WTC11 (cell line): ENCODE measurements at regions not wholly inside any gene's neighbourhood (a gene's known extent, or its start where the extent isn't known, plus 50 kb on each side); places are given as distances from the start of the nearest gene placed in this dataset.

Experiments used
- ATAC-seq: fragments of 200-7000 bp; cut with Tn5 transposase; 2 replicates; pipeline ENCODE4 v1.10.0; 2021; ENCODE audit warnings: mild to moderate bottlenecking, moderate library complexity
- CTCF ChIA-PET: fragments of 300-600 bp; sonication (Branson Sonifier 250); formaldehyde crosslinking; loops from one replicate; lab custom pipeline; 2021; ENCODE audit warnings: antibody characterized with exemption; lab: Charles Lee
- POLR2A ChIA-PET: fragments of 350-600 bp; sonication (Branson Sonifier 250); formaldehyde crosslinking; loops from one replicate; lab custom pipeline; 2021; ENCODE audit warnings: antibody characterized with exemption; lab: Charles Lee
- DNase-seq: peaks from one replicate; pipeline ENCODE4 v3.0.0; 2021; ENCODE audit warnings: low spot score
- H3K27ac Mint-ChIP-seq: 2 replicates; pipeline ENCODE4 v1.8.0; 2021; ENCODE audit warnings: mixed read lengths
- H3K27me3 Mint-ChIP-seq: 2 replicates; pipeline ENCODE4 v1.8.0; 2021; ENCODE audit warnings: low read depth, mild to moderate bottlenecking, moderate library complexity, mixed read lengths
- H3K36me3 Mint-ChIP-seq: 2 replicates; pipeline ENCODE4 v1.8.0; 2021; ENCODE audit warnings: mixed read lengths
- H3K4me1 Mint-ChIP-seq: 2 replicates; pipeline ENCODE4 v1.8.0; 2022; ENCODE audit warnings: mixed read lengths
- H3K4me3 Mint-ChIP-seq: 2 replicates; pipeline ENCODE4 v1.8.0; 2021; ENCODE audit warnings: mild to moderate bottlenecking, moderate library complexity, mixed read lengths
- H3K9me3 Mint-ChIP-seq: 2 replicates; pipeline ENCODE4 v1.8.0; 2021; ENCODE audit warnings: mixed read lengths
- ATF1 ChIP-seq: sonication (generic); formaldehyde crosslinking; IDR thresholded peaks from 2 replicates; pipeline ENCODE4 v1.8.1; 2023; ENCODE audit warnings: mild to moderate bottlenecking, moderate library complexity, missing genetic modification reagents
- CBFB ChIP-seq: sonication (generic); formaldehyde crosslinking; IDR thresholded peaks from 2 replicates; pipeline ENCODE4 v1.8.1; 2022; ENCODE audit warnings: mild to moderate bottlenecking, low read depth, missing genetic modification reagents
- EMX1 ChIP-seq: fragments of 250-450 bp; sonication (Bioruptor Pico); IDR thresholded peaks from 2 replicates; pipeline ENCODE4 v1.8.0; 2021; ENCODE audit warnings: mild to moderate bottlenecking
- ESRRA ChIP-seq: sonication (generic); formaldehyde crosslinking; IDR thresholded peaks from 2 replicates; pipeline ENCODE4 v1.8.1; 2022; ENCODE audit warnings: mild to moderate bottlenecking, missing genetic modification reagents, borderline replicate concordance
- ETV6 ChIP-seq: sonication (generic); formaldehyde crosslinking; IDR thresholded peaks from 2 replicates; pipeline ENCODE4 v1.8.1; 2022; ENCODE audit warnings: mild to moderate bottlenecking, missing genetic modification reagents
- FOXP1 ChIP-seq: sonication (generic); formaldehyde crosslinking; IDR thresholded peaks from 2 replicates; pipeline ENCODE4 v1.8.0; 2022; ENCODE audit warnings: missing genetic modification reagents, mild to moderate bottlenecking, moderate library complexity, borderline replicate concordance
- IRF2 ChIP-seq: sonication (generic); formaldehyde crosslinking; IDR thresholded peaks from 2 replicates; pipeline ENCODE4 v1.8.0; 2022; ENCODE audit warnings: low read depth, missing genetic modification reagents, borderline replicate concordance
- KAT7 ChIP-seq: sonication (generic); formaldehyde crosslinking; IDR thresholded peaks from 2 replicates; pipeline ENCODE4 v1.8.1; 2023; ENCODE audit warnings: missing genetic modification reagents, mild to moderate bottlenecking, borderline replicate concordance
- MLX ChIP-seq: sonication (generic); formaldehyde crosslinking; IDR thresholded peaks from 2 replicates; pipeline ENCODE4 v1.8.1; 2023; ENCODE audit warnings: mild to moderate bottlenecking, missing genetic modification reagents, moderate library complexity
- NR1H2 ChIP-seq: sonication (generic); formaldehyde crosslinking; IDR thresholded peaks from 2 replicates; pipeline ENCODE4 v1.9.0; 2021; ENCODE audit warnings: mild to moderate bottlenecking, moderate library complexity, missing genetic modification reagents
- OVOL2 ChIP-seq: fragments of 250-450 bp; sonication (Bioruptor Pico); IDR thresholded peaks from 2 replicates; pipeline ENCODE4 v1.9.0; 2021; ENCODE audit warnings: mild to moderate bottlenecking, borderline replicate concordance
- PRDM15 ChIP-seq: sonication (generic); formaldehyde crosslinking; IDR thresholded peaks from 2 replicates; pipeline ENCODE4 v1.8.0; 2022; ENCODE audit warnings: missing genetic modification reagents
- PRRX2 ChIP-seq: fragments of 250-450 bp; sonication (Bioruptor Pico); IDR thresholded peaks from 2 replicates; pipeline ENCODE4 v1.8.0; 2021; ENCODE audit warnings: mild to moderate bottlenecking
- ZNF121 ChIP-seq: sonication (generic); formaldehyde crosslinking; IDR thresholded peaks from 2 replicates; pipeline ENCODE4 v1.8.0; 2023; ENCODE audit warnings: missing genetic modification reagents
- ZNF317 ChIP-seq: sonication (generic); formaldehyde crosslinking; IDR thresholded peaks from 2 replicates; pipeline ENCODE4 v1.8.1; 2023; ENCODE audit warnings: low read depth, mild to moderate bottlenecking, moderate library complexity, missing genetic modification reagents, borderline replicate concordance
- ZNF396 ChIP-seq: fragments of 250-450 bp; sonication (Bioruptor Pico); IDR thresholded peaks from 2 replicates; pipeline ENCODE4 v1.8.0; 2021; ENCODE audit warnings: mild to moderate bottlenecking, moderate library complexity, borderline replicate concordance
- ZNF532 ChIP-seq: fragments of 250-450 bp; sonication (Bioruptor Pico); IDR thresholded peaks from 2 replicates; pipeline ENCODE4 v1.9.0; 2021; ENCODE audit warnings: mild to moderate bottlenecking, borderline replicate concordance
- ZNF671 ChIP-seq: fragments of 250-450 bp; sonication (Bioruptor Pico); IDR thresholded peaks from 2 replicates; pipeline ENCODE4 v1.8.0; 2021; ENCODE audit warnings: mild to moderate bottlenecking
- TF ChIP-seq, protein P1 (sequence below): fragments of 250-450 bp; sonication (Bioruptor Pico); IDR thresholded peaks from 2 replicates; pipeline ENCODE4 v1.9.0; 2021; ENCODE audit warnings: mild to moderate bottlenecking
- TF ChIP-seq, protein P2 (sequence below): sonication (generic); formaldehyde crosslinking; conservative IDR thresholded peaks from 2 replicates; pipeline ENCODE4 v1.8.1; 2022; ENCODE audit warnings: mild to moderate bottlenecking, missing genetic modification reagents
- TF ChIP-seq, protein P3 (sequence below): fragments of 250-450 bp; sonication (Bioruptor Pico); conservative IDR thresholded peaks from 2 replicates; pipeline ENCODE4 v1.9.0; 2021; ENCODE audit warnings: mild to moderate bottlenecking

- H3K4me1 Mint-ChIP-seq = no peaks in the 10 kb centered on the region
- ChIA-PET CTCF (no interaction called here), POLR2A (no interaction called here)
- H3K4me3 Mint-ChIP-seq = no peak overlapping the region
- H3K36me3 Mint-ChIP-seq = no peaks in the 10 kb centered on the region
- TF ChIP-seq ZNF121 (CRISPR knock-in tag) (no peak), ETV6 (CRISPR knock-in tag) (no peak), ZNF317 (no peak)
- H3K27ac Mint-ChIP-seq = no peak overlapping the region
- no peak for DNase-seq
- H3K9me3 Mint-ChIP-seq = no peaks in the 10 kb centered on the region
- no peak for ATAC-seq
- H3K27me3 Mint-ChIP-seq = no peaks in the 10 kb centered on the region
Observed at GRCh38 chr12:77575376-77575919, 255.2 kb upstream of the NAV3 start.

DNA sequence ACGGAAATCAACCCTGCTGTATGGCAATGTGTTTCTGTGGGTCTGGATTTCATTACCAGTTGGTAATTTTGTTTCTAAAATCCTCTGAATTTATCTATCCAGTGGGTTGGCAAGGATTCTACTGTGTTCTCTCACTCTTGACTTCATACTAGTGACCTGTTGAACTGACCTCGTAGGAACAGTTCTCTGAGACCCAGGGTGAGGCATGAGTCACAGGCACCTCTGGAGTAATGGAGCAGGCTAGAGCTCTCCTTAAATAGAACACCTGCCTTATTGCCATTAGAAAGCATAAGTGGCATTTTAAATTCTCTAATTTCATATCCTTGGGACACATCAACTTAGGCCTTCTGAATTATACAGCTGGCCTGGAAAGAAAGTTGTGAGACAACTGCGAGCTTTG lies 258.3 kb upstream of the NAV3 start:
- Mint-ChIP-seq H3K36me3 (no peaks in the 10 kb centered on the region), H3K27ac (no peak overlapping the region), H3K4me3 (no peak overlapping the region), H3K9me3 (no peaks in the 10 kb centered on the region), H3K4me1 (no peaks in the 10 kb centered on the region), H3K27me3 (no peaks in the 10 kb centered on the region)
- no peak for ATAC-seq
- POLR2A ChIA-PET = no interaction called here
- CTCF ChIA-PET = no interaction called here
- no peak for TF ChIP-seq ATF1 (CRISPR knock-in tag)
- TF ChIP-seq, protein P1, sequence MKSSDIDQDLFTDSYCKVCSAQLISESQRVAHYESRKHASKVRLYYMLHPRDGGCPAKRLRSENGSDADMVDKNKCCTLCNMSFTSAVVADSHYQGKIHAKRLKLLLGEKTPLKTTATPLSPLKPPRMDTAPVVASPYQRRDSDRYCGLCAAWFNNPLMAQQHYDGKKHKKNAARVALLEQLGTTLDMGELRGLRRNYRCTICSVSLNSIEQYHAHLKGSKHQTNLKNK (CRISPR knock-in tag) = no peak
- no peak for TF ChIP-seq NR1H2 (CRISPR knock-in tag)
- no peak for TF ChIP-seq ESRRA (CRISPR knock-in tag)
- TF ChIP-seq MLX = no peak
- TF ChIP-seq IRF2 (CRISPR knock-in tag) = no peak
- TF ChIP-seq, protein P2, sequence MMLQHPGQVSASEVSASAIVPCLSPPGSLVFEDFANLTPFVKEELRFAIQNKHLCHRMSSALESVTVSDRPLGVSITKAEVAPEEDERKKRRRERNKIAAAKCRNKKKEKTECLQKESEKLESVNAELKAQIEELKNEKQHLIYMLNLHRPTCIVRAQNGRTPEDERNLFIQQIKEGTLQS (CRISPR knock-in tag) = no peak
- no peak for TF ChIP-seq ZNF671 (CRISPR knock-in tag)
- no peak for TF ChIP-seq OVOL2 (CRISPR knock-in tag)
- no peak for DNase-seq

DNA sequence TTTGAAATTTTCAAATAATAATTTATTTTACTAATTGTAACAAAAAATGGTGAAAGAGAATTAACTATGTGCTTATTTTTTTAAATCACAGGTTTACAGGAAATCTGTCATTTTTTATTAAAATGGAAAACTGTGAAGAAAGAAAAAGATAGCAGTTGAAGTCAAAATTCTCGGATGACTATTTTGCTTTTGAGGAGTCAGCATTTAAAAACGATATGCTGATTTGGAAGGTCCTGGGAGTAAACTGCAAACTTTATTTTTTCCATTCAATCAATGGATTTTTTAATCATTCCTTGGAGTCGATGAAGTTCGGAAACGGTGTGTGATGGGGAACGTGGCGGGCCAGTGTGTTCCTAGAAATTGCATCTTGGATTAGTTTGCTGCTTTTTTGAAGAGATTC lies 258.9 kb upstream of the NAV3 start:
- H3K9me3 Mint-ChIP-seq = no peaks in the 10 kb centered on the region
- POLR2A ChIA-PET = no interaction called here
- H3K4me1 Mint-ChIP-seq = no peaks in the 10 kb centered on the region
- ATAC-seq = no peak
- no peak overlapping the region for H3K27ac Mint-ChIP-seq
- H3K36me3 Mint-ChIP-seq = no peaks in the 10 kb centered on the region
- H3K4me3 Mint-ChIP-seq = no peak overlapping the region
- H3K27me3 Mint-ChIP-seq = no peaks in the 10 kb centered on the region
- DNase-seq = no peak
- CTCF ChIA-PET = no interaction called here
- TF ChIP-seq PRDM15 (CRISPR knock-in tag) (no peak), ZNF532 (CRISPR knock-in tag) (no peak), EMX1 (CRISPR knock-in tag) (no peak), ZNF121 (CRISPR knock-in tag) (no peak), KAT7 (CRISPR knock-in tag) (no peak), ZNF396 (CRISPR knock-in tag) (no peak), CBFB (CRISPR knock-in tag) (no peak), FOXP1 (CRISPR knock-in tag) (no peak), PRRX2 (CRISPR knock-in tag) (no peak)
- TF ChIP-seq, protein P3, sequence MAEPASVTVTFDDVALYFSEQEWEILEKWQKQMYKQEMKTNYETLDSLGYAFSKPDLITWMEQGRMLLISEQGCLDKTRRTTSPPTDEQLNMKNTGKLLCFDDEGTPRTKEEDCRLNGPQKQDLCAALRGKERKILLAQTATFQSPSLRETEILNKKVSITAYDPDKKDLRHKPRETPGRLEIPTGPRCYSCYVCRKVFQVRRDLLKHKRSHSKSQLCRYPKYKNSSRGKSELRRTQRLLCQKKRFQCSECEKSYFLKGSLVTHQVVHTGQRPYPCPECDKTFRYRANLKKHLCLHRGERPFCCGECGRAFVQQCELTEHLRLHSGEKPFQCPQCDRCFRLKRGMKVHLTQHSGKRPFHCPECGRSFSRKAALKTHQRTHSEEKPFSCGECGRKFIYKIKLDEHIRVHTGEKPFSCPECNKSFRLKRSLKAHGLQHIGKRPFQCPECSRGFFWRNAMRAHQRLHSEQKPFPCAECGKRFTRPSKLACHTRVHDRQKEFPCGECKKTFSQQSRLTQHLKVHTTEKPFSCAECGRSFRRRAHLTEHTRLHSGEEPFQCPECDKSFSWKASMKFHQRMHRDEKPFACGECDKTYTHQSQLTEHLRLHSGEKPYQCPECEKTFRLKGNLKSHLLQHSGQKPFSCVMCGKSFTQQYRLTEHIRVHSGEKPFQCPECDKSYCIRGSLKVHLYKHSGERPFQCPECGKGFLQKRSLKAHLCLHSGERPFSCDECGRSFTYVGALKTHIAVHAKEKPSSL (CRISPR knock-in tag) = no peak
